H9 (cell line): ENCODE measurements at regions not wholly inside any gene's neighbourhood (a gene's known extent, or its start where the extent isn't known, plus 50 kb on each side); places are given as distances from the start of the nearest gene placed in this dataset.

ENCODE experiments used
- DNase-seq: peaks from one replicate; pipeline ENCODE4 v3.0.0-alpha.2; 2017
- H2AFZ ChIP-seq: one replicate; pipeline ENCODE4 v1.6.1; 2013; ENCODE audit warnings: mild to moderate bottlenecking, low read length, control low read depth, moderate library complexity
- H2AK5ac ChIP-seq: 2 replicates; pipeline ENCODE4 v1.6.1; 2013; ENCODE audit warnings: low read length, control low read depth, mixed read lengths; ENCODE audit not compliant: insufficient read length
- H2BK120ac ChIP-seq: one replicate; pipeline ENCODE4 v1.6.1; 2013; ENCODE audit warnings: low read depth, mild to moderate bottlenecking, low read length, control low read depth, inconsistent platforms; ENCODE audit not compliant: poor library complexity, severe bottlenecking
- H2BK12ac ChIP-seq: 2 replicates; pipeline ENCODE4 v1.6.1; 2013; ENCODE audit warnings: low read length, control low read depth, mixed read lengths, low read depth; ENCODE audit not compliant: insufficient read length
- H2BK15ac ChIP-seq: 2 replicates; pipeline ENCODE4 v1.6.1; 2013; ENCODE audit warnings: low read depth, low read length, control low read depth
- H2BK20ac ChIP-seq: one replicate; pipeline ENCODE4 v1.6.1; 2013; ENCODE audit warnings: low read depth, mild to moderate bottlenecking, low read length, control low read depth, inconsistent platforms; ENCODE audit not compliant: poor library complexity, severe bottlenecking
- H2BK5ac ChIP-seq: 2 replicates; pipeline ENCODE4 v1.6.1; 2013; ENCODE audit warnings: low read length, control low read depth, mixed read lengths; ENCODE audit not compliant: insufficient read length
- H3K14ac ChIP-seq: 2 replicates; pipeline ENCODE4 v1.6.1; 2013; ENCODE audit warnings: low read length, control low read depth; ENCODE audit not compliant: insufficient read depth
- H3K18ac ChIP-seq: 2 replicates; pipeline ENCODE4 v1.6.1; 2013; ENCODE audit warnings: low read depth, mild to moderate bottlenecking, mixed read lengths, low read length, control low read depth; ENCODE audit not compliant: insufficient read length
- H3K23ac ChIP-seq: 2 replicates; pipeline ENCODE4 v1.6.1; 2013; ENCODE audit warnings: low read length, control low read depth, mixed read lengths, low read depth; ENCODE audit not compliant: insufficient read length
- H3K23me2 ChIP-seq: 2 replicates; pipeline ENCODE4 v1.6.1; 2013; ENCODE audit warnings: low read depth, mild to moderate bottlenecking, mixed read lengths, low read length, control low read depth; ENCODE audit not compliant: insufficient read length, poor library complexity, severe bottlenecking
- H3K27ac ChIP-seq: 2 replicates; pipeline ENCODE4 v1.5.1; 2013; ENCODE audit warnings: low read length, control low read depth, mixed read lengths, low read depth; ENCODE audit not compliant: insufficient read length
- H3K27me3 ChIP-seq: 2 replicates; pipeline ENCODE4 v1.6.1; 2013; ENCODE audit warnings: low read length, control low read depth, inconsistent platforms; ENCODE audit not compliant: insufficient read depth
- H3K4ac ChIP-seq: 2 replicates; pipeline ENCODE4 v1.6.1; 2013; ENCODE audit warnings: low read depth, mild to moderate bottlenecking, control low read depth, inconsistent platforms, low read length, moderate library complexity
- H3K4me1 ChIP-seq: 2 replicates; pipeline ENCODE4 v1.6.1; 2013; ENCODE audit warnings: low read length, control low read depth, inconsistent platforms; ENCODE audit not compliant: insufficient read depth
- H3K4me2 ChIP-seq: 2 replicates; pipeline ENCODE4 v1.6.1; 2013; ENCODE audit warnings: low read length, control low read depth, mixed read lengths; ENCODE audit not compliant: insufficient read length, insufficient read depth
- H3K56ac ChIP-seq: 2 replicates; pipeline ENCODE4 v1.6.1; 2013; ENCODE audit warnings: low read depth, mild to moderate bottlenecking, mixed read lengths, low read length, control low read depth; ENCODE audit not compliant: insufficient read length
- H3K79me1 ChIP-seq: 2 replicates; pipeline ENCODE4 v1.6.1; 2013; ENCODE audit warnings: low read depth, mild to moderate bottlenecking, moderate library complexity, low read length, control low read depth, inconsistent platforms; ENCODE audit not compliant: insufficient read depth, poor library complexity, severe bottlenecking
- H3K79me2 ChIP-seq: 2 replicates; pipeline ENCODE4 v1.6.1; 2013; ENCODE audit warnings: low read length, control low read depth, inconsistent platforms; ENCODE audit not compliant: insufficient read depth
- H3K9ac ChIP-seq: 2 replicates; pipeline ENCODE4 v1.6.1; 2013; ENCODE audit warnings: low read length, control low read depth, mixed read lengths; ENCODE audit not compliant: insufficient read length; ENCODE audit errors: extremely low read depth
- H3K9me3 ChIP-seq: one replicate; pipeline ENCODE4 v1.6.1; 2013; ENCODE audit warnings: low read depth, low read length, inconsistent platforms; ENCODE audit not compliant: control insufficient read depth
- H3T11ph ChIP-seq: one replicate; pipeline ENCODE4 v1.6.1; 2013; ENCODE audit warnings: mild to moderate bottlenecking, low read length, control low read depth, inconsistent platforms
- H4K20me1 ChIP-seq: one replicate; pipeline ENCODE4 v1.6.1; 2013; ENCODE audit not compliant: control insufficient read depth, insufficient read length, insufficient read depth
- H4K5ac ChIP-seq: 2 replicates; pipeline ENCODE4 v1.6.1; 2013; ENCODE audit warnings: low read depth, mild to moderate bottlenecking, mixed read lengths, low read length, control low read depth; ENCODE audit not compliant: insufficient read length
- H4K8ac ChIP-seq: replicated peaks from 2 replicates; pipeline ENCODE4 v1.6.1; 2013; ENCODE audit warnings: low read length, control low read depth, mixed read lengths, low read depth; ENCODE audit not compliant: insufficient read length
- H4K91ac ChIP-seq: 2 replicates; pipeline ENCODE4 v1.6.1; 2013; ENCODE audit warnings: low read depth, mild to moderate bottlenecking, moderate library complexity, mixed read lengths, low read length, control low read depth; ENCODE audit not compliant: insufficient read length
- H3K27ac Mint-ChIP-seq, 3 experiments: 2 replicates in 2 of 3; 3 replicates in 1 of 3; pipeline ENCODE4 v1.8.0; 2020 to 2021; ENCODE audit warnings: mixed read lengths in 3 of 3, mild to moderate bottlenecking in 1 of 3, moderate library complexity in 1 of 3
- H3K27me3 Mint-ChIP-seq: 2 replicates; pipeline ENCODE4 v1.8.0; 2021; ENCODE audit warnings: low read depth, mild to moderate bottlenecking, moderate library complexity, mixed read lengths
- H3K36me3 Mint-ChIP-seq, 3 experiments: 2 replicates in 2 of 3; 3 replicates in 1 of 3; pipeline ENCODE4 v1.8.0; 2020 to 2021; ENCODE audit warnings: low read depth in 3 of 3, mixed read lengths in 3 of 3; ENCODE audit not compliant: insufficient read depth in 1 of 3
- H3K4me1 Mint-ChIP-seq, 2 experiments: 2 replicates each; pipeline ENCODE4 v1.8.0; 2020; ENCODE audit warnings: mixed read lengths in 2 of 2
- H3K4me3 Mint-ChIP-seq, 2 experiments: 2 replicates in 1 of 2; 3 replicates in 1 of 2; pipeline ENCODE4 v1.8.0; 2020 to 2021; ENCODE audit warnings: mild to moderate bottlenecking in 2 of 2, mixed read lengths in 2 of 2, moderate library complexity in 1 of 2
- H3K9me3 Mint-ChIP-seq, 2 experiments: 2 replicates in 1 of 2; 3 replicates in 1 of 2; pipeline ENCODE4 v1.8.0; 2020; ENCODE audit warnings: mild to moderate bottlenecking in 2 of 2, mixed read lengths in 2 of 2, moderate library complexity in 1 of 2
- WGBS: extraction: QIAGEN DNeasy Blood & Tissue Kit; methylation state at CpG from one replicate; pipeline ENCODE4 v1.1.7; 2013; ENCODE audit warnings: missing lambda C conversion rate, low lambda C conversion rate, mixed read lengths; ENCODE audit not compliant: insufficient read length; ENCODE audit errors: extremely low coverage; 5-methylcytosine and 5-hydroxymethylcytosine counted together
- TF ChIP-seq, protein P1 (sequence below): fragments of 200-600 bp; sonication (generic); conservative IDR thresholded peaks from 3 replicates; pipeline ENCODE4 v1.8.0; 2021; ENCODE audit warnings: antibody characterized with exemption, mild to moderate bottlenecking

DNA sequence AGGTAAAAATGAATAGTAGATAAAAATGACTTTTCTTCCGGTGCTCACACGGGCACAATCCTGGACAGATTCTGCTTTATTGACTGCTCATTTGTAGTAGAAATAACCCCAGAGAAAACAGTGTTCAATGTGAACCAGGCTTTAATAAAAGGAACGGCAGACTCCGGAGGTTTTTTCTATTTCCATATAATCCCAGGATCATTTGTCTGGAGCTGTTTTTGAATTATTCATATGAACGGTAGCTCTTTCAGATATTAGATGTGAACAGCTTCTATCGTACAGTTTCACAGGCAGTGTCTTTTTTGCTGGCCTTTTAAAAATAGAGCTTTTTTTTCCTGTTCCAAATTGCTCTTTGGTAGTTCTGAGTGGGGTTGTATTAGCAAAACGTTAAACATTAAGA is 347.3 kb downstream of the MFSD1 start:
- Histone ChIP-seq H3K4ac (no peak overlapping the region), H3K79me1 (no peaks in the 10 kb centered on the region), H3K27ac (no peak overlapping the region), H2BK120ac (no peak overlapping the region), H2BK12ac (no peak overlapping the region), H4K8ac (no peak overlapping the region), H3K14ac (no peak overlapping the region), H3K9ac (no peak overlapping the region), H4K5ac (no peak overlapping the region), H3K4me1 (no peaks in the 10 kb centered on the region; the same call in 1 of the 2 replicates), H2BK15ac (no peak overlapping the region), H3K4me2 (no peak overlapping the region), H3K23ac (no peak overlapping the region), H4K20me1 (no peaks in the 10 kb centered on the region), H2AK5ac (no peak overlapping the region), H3T11ph (no peak overlapping the region), H2BK5ac (no peak overlapping the region), H3K79me2 (no peaks in the 10 kb centered on the region), H4K91ac (no peak overlapping the region), H3K23me2 (no peaks in the 10 kb centered on the region), H3K27me3 (no peaks in the 10 kb centered on the region), H3K18ac (no peak overlapping the region), H3K9me3 (no peaks in the 10 kb centered on the region), H2AFZ (no peak overlapping the region), H2BK20ac (no peak overlapping the region), H3K56ac (no peak overlapping the region)
- WGBS = no CpG with 5 or more reads among the region's 7 CpGs
- Mint-ChIP-seq H3K27ac (no peak overlapping the region), H3K27me3 (no peaks in the 10 kb centered on the region), H3K9me3 (no peaks in the 10 kb centered on the region), H3K36me3 (no peaks in the 10 kb centered on the region), H3K4me3 (no peak overlapping the region), H3K4me1 (peaks cover 11 to 27% of the 10 kb centered on the region in 2 experiments)
- no peak for DNase-seq
- TF ChIP-seq, protein P1, sequence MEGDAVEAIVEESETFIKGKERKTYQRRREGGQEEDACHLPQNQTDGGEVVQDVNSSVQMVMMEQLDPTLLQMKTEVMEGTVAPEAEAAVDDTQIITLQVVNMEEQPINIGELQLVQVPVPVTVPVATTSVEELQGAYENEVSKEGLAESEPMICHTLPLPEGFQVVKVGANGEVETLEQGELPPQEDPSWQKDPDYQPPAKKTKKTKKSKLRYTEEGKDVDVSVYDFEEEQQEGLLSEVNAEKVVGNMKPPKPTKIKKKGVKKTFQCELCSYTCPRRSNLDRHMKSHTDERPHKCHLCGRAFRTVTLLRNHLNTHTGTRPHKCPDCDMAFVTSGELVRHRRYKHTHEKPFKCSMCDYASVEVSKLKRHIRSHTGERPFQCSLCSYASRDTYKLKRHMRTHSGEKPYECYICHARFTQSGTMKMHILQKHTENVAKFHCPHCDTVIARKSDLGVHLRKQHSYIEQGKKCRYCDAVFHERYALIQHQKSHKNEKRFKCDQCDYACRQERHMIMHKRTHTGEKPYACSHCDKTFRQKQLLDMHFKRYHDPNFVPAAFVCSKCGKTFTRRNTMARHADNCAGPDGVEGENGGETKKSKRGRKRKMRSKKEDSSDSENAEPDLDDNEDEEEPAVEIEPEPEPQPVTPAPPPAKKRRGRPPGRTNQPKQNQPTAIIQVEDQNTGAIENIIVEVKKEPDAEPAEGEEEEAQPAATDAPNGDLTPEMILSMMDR = no peak
